GM12892 (cell line): ENCODE measurements at regions not wholly inside any gene's neighbourhood (a gene's known extent, or its start where the extent isn't known, plus 50 kb on each side); places are given as distances from the start of the nearest gene placed in this dataset.
"Not testable (repeated sequence)": the region's sequence is repeated elsewhere in the genome, so short reads cannot be mapped to it uniquely, and the experiment has no call there.

Experiments used
- DNase-seq: peaks from one replicate; pipeline ENCODE4 v3.0.0; 2011; ENCODE audit not compliant: insufficient read length
- FAIRE-seq: peaks from 2 replicates; lab custom pipeline; 2011; peaks lifted over from hg19 to GRCh38; lab: Jason Lieb, UNC
- POLR2A ChIP-seq: IDR thresholded peaks from 2 replicates; pipeline ENCODE4 v1.6.1; 2011; ENCODE audit warnings: low read depth, low read length, control low read depth
- POLR2AphosphoS5 ChIP-seq: IDR thresholded peaks from 2 replicates; pipeline ENCODE4 v1.6.1; 2011; ENCODE audit warnings: low read depth, low read length, control low read depth
- TAF1 ChIP-seq: IDR thresholded peaks from 2 replicates; pipeline ENCODE4 v1.6.1; 2011; ENCODE audit warnings: low read depth, mild to moderate bottlenecking, control low read depth, low read length, borderline replicate concordance

- TF ChIP-seq TAF1 (no peak), POLR2AphosphoS5 (no peak), POLR2A (no peak)
- DNase-seq (no peak), FAIRE-seq (no peak)
Measured at GRCh38 chr19:28307487-28307886, 905.5 kb downstream of the UQCRFS1 start.

GRCh38 chr19:28305513-28305912, 907.4 kb downstream of the UQCRFS1 start:
- FAIRE-seq (no peak), DNase-seq (no peak)
- no peak for TF ChIP-seq TAF1
- no peak for TF ChIP-seq POLR2AphosphoS5
- TF ChIP-seq POLR2A = no peak

GRCh38 chr19:28303502-28303901, 909.4 kb downstream of the UQCRFS1 start:
- FAIRE-seq (no peak), DNase-seq (no peak)
- no peak for TF ChIP-seq POLR2A
- no peak for TF ChIP-seq TAF1
- TF ChIP-seq POLR2AphosphoS5 = no peak

- TF ChIP-seq TAF1 (no peak), POLR2AphosphoS5 (no peak), POLR2A (no peak)
- FAIRE-seq = no peak
- DNase-seq = no peak
Measured at GRCh38 chr19:28301961-28302360, 911.0 kb downstream of the UQCRFS1 start.

- no peak for TF ChIP-seq POLR2A
- no peak for TF ChIP-seq POLR2AphosphoS5
- TF ChIP-seq TAF1 = no peak
- FAIRE-seq (no peak), DNase-seq (no peak)
Measured at GRCh38 chr19:28301463-28301862, 911.5 kb downstream of the UQCRFS1 start.

- FAIRE-seq (no peak), DNase-seq (no peak)
- TF ChIP-seq TAF1 (no peak), POLR2A (no peak), POLR2AphosphoS5 (no peak)
Measured at GRCh38 chr19:28299649-28300048, 913.3 kb downstream of the UQCRFS1 start.

GRCh38 chr19:28297586-28298157, 915.3 kb downstream of the UQCRFS1 start:
- DNase-seq (no peak), FAIRE-seq (no peak)
- TF ChIP-seq POLR2A (no peak), TAF1 (no peak), POLR2AphosphoS5 (no peak)

- no peak for DNase-seq
Measured at GRCh38 chr19:28297036-28297435, 915.9 kb downstream of the UQCRFS1 start.

GRCh38 chr19:28296506-28296905, 916.4 kb downstream of the UQCRFS1 start:
- TF ChIP-seq POLR2AphosphoS5 (no peak), TAF1 (no peak), POLR2A (no peak)
- no peak for DNase-seq
- FAIRE-seq = no peak

More at GRCh38 chr19:28297036-28297435, 915.9 kb downstream of the UQCRFS1 start:
- TF ChIP-seq POLR2AphosphoS5 (no peak), POLR2A (no peak), TAF1 (no peak)
- FAIRE-seq = no peak

GRCh38 chr19:28294975-28295374, 918.0 kb downstream of the UQCRFS1 start:
- not testable (repeated sequence) for FAIRE-seq, DNase-seq

- TF ChIP-seq TAF1 (no peak), POLR2A (no peak)
- no peak for DNase-seq
- no peak for FAIRE-seq
Measured at GRCh38 chr19:28294395-28294794, 918.6 kb downstream of the UQCRFS1 start.

- DNase-seq (no peak), FAIRE-seq (no peak)
- no peak for TF ChIP-seq POLR2AphosphoS5
- TF ChIP-seq TAF1 = no peak
- TF ChIP-seq POLR2A = no peak
Measured at GRCh38 chr19:28293685-28294084, 919.3 kb downstream of the UQCRFS1 start.

- TF ChIP-seq POLR2A = no peak
- TF ChIP-seq TAF1 = no peak
- no peak for TF ChIP-seq POLR2AphosphoS5
- DNase-seq = no peak
- no peak for FAIRE-seq
Measured at GRCh38 chr19:28292822-28293500, 920.0 kb downstream of the UQCRFS1 start.
